Sigmoid colon (tissue), 6 donors: ENCODE measurements at regions not wholly inside any gene's neighbourhood (a gene's known extent, or its start where the extent isn't known, plus 50 kb on each side); places are given as distances from the start of the nearest gene placed in this dataset.
"Not testable (repeated sequence)": the region's sequence is repeated elsewhere in the genome, so short reads cannot be mapped to it uniquely, and the experiment has no call there.

ENCODE experiments used
- DNase-seq: peaks from one replicate; pipeline ENCODE4 v3.0.0-alpha.2; 2019
- H3K27ac ChIP-seq, 4 donors: fragments of 200-600 bp; sonication (generic); one replicate each; pipeline ENCODE4 v1.5.1; 2016 to 2019; ENCODE audit warnings: mild to moderate bottlenecking in 1 of 4
- H3K27me3 ChIP-seq, 3 donors: fragments of 200-600 bp; sonication (generic); one replicate each; pipeline ENCODE4 v1.5.1; 2019; ENCODE audit warnings: mild to moderate bottlenecking in 1 of 3
- H3K36me3 ChIP-seq, 4 donors: fragments of 200-600 bp; sonication (generic); one replicate each; pipeline ENCODE4 v1.5.1; 2016 to 2019
- H3K4me1 ChIP-seq, 4 donors: fragments of 200-600 bp; sonication (generic); one replicate each; pipeline ENCODE4 v1.5.1; 2017 to 2019
- H3K4me3 ChIP-seq, 4 donors: fragments of 200-600 bp; sonication (generic); one replicate each; pipeline ENCODE4 v1.5.1; 2017 to 2019; ENCODE audit warnings: mild to moderate bottlenecking in 2 of 4, moderate library complexity in 1 of 4
- H3K9me3 ChIP-seq, 4 donors: fragments of 200-600 bp in 3 of 4; sonication (generic) in 3 of 4; one replicate each; pipeline versions ENCODE4 v1.5.1 to v1.6.1; 2013 to 2019
- CTCF ChIP-seq, 4 experiments: fragments of 450-650 bp in 3 of 4; fragments of 200-600 bp in 1 of 4; IDR thresholded peaks; one replicate each; pipeline ENCODE4 v1.5.1; 2016 to 2019; ENCODE audit warnings: antibody characterized with exemption in 4 of 4, mild to moderate bottlenecking in 3 of 4, moderate library complexity in 2 of 4
- EP300 ChIP-seq, 4 donors: sonication (generic); formaldehyde crosslinking; IDR thresholded peaks; one replicate each; pipeline ENCODE4 v1.6.1; 2017; ENCODE audit warnings: antibody characterized with exemption in 4 of 4
- POLR2A ChIP-seq, 2 donors: fragments of 450-650 bp; IDR thresholded peaks; one replicate each; pipeline ENCODE4 v1.6.1; 2016; ENCODE audit warnings: antibody characterized with exemption in 2 of 2, mild to moderate bottlenecking in 2 of 2, moderate library complexity in 2 of 2
- POLR2AphosphoS5 ChIP-seq, 4 donors: sonication (generic); formaldehyde crosslinking; IDR thresholded peaks; one replicate each; pipeline ENCODE4 v1.6.1; 2017; ENCODE audit warnings: antibody characterized with exemption in 4 of 4
- WGBS, 2 donors: extraction: QIAGEN DNeasy Blood & Tissue Kit; methylation state at CpG; one replicate each; pipeline ENCODE4 v1.1.7; 2013; 5-methylcytosine and 5-hydroxymethylcytosine counted together
- intact Hi-C: fragments of 100-400 bp; cut with DNase I; formaldehyde crosslinking; loops from one replicate; pipeline ENCODE4 v1.15.1; 2023
- donor health status: healthy with polysubstance abuse.
- donor health status: healthy.

GRCh38 chr14:21902561-21903181 lies 229.1 kb upstream of the OR4E1 start:
- Histone ChIP-seq H3K27ac (peak overlapping the region in 3 of 4 donors; percentile 17 to 50 (median 28)), H3K4me3 (no peak overlapping the region), H3K4me1 (peaks cover 0 to 4% (median 0%) of the 10 kb centered on the region in 4 donors), H3K36me3 (no peaks in the 10 kb centered on the region), H3K9me3 (no peaks in the 10 kb centered on the region), H3K27me3 (no peaks in the 10 kb centered on the region)
- intact Hi-C loops, result no loop called here
- WGBS, 2 donors, result 47 to 75% methylated on average over 4 of the region's 4 CpGs
- TF ChIP-seq POLR2A (IDR thresholded peaks at IDR 0.05) (no peak), EP300 (IDR thresholded peaks at IDR 0.05) (no peak), POLR2AphosphoS5 (IDR thresholded peaks at IDR 0.05) (peak in 1 of 4 donors; percentile 47), CTCF (IDR thresholded peaks at IDR 0.05) (no peak)
- no peak for DNase-seq

GRCh38 chr14:21894898-21895194 lies 221.2 kb upstream of the OR4E1 start:
- H3K9me3 ChIP-seq, intact Hi-C loops, H3K4me1 ChIP-seq, H3K27me3 ChIP-seq, H3K36me3 ChIP-seq, H3K27ac ChIP-seq, DNase-seq, H3K4me3 ChIP-seq: not testable (repeated sequence)
- 63 to 82% methylated on average over 6 of the region's 6 CpGs for WGBS, 2 donors

GRCh38 chr14:21894003-21894897 lies 220.6 kb upstream of the OR4E1 start:
- no peak for DNase-seq
- no peaks in the 10 kb centered on the region for H3K27me3 ChIP-seq
- H3K9me3 ChIP-seq, result no peaks in the 10 kb centered on the region
- intact Hi-C loops, result no loop called here
- no peaks in the 10 kb centered on the region for H3K4me1 ChIP-seq
- no peak overlapping the region for H3K4me3 ChIP-seq
- no peaks in the 10 kb centered on the region for H3K36me3 ChIP-seq
- peak in 1 of 4 experiments; percentile 17 for TF ChIP-seq CTCF (IDR thresholded peaks at IDR 0.05)
- no peak for TF ChIP-seq POLR2AphosphoS5 (IDR thresholded peaks at IDR 0.05)
- no peak for TF ChIP-seq EP300 (IDR thresholded peaks at IDR 0.05)
- no peak for TF ChIP-seq POLR2A (IDR thresholded peaks at IDR 0.05)
- WGBS, 2 donors, result 46 to 49% methylated on average over 13 of the region's 13 CpGs
- H3K27ac ChIP-seq, result no peak overlapping the region

GRCh38 chr14:21891921-21892320 lies 218.3 kb upstream of the OR4E1 start:
- intact Hi-C loops, result no loop called here
- DNase-seq, result no peak
- Histone ChIP-seq H3K9me3 (no peaks in the 10 kb centered on the region), H3K36me3 (no peaks in the 10 kb centered on the region), H3K27ac (no peak overlapping the region), H3K27me3 (no peaks in the 10 kb centered on the region), H3K4me1 (no peaks in the 10 kb centered on the region), H3K4me3 (no peak overlapping the region)
- 91 to 92% methylated on average over 1 of the region's 1 CpG for WGBS, 2 donors
- no peak for TF ChIP-seq CTCF (IDR thresholded peaks at IDR 0.05)
- no peak for TF ChIP-seq EP300 (IDR thresholded peaks at IDR 0.05)
- no peak for TF ChIP-seq POLR2A (IDR thresholded peaks at IDR 0.05)
- TF ChIP-seq POLR2AphosphoS5 (IDR thresholded peaks at IDR 0.05), result no peak

DNA sequence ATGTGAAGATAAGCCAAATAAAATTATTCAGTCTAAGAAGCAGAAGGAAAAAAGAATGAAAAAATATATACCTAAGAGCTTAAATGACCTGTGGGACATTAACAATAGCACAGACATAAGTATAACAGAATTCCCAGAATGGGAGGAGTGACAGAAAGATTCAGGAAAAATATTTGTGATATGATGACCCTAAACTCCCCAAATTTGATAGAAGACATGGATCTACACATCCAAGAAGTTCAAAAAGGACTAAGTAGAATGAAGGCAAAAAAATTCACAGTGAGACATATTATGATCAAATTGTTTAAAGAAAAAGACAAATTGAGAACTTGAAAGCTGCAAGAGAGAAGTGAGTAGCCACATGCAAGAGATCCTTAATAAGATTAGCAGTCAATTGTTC lies 211.4 kb upstream of the OR4E1 start:
- Histone ChIP-seq H3K4me1 (no peaks in the 10 kb centered on the region), H3K36me3 (no peaks in the 10 kb centered on the region), H3K27ac (no peak overlapping the region), H3K4me3 (no peak overlapping the region), H3K9me3 (no peaks in the 10 kb centered on the region), H3K27me3 (no peaks in the 10 kb centered on the region)
- no peak for TF ChIP-seq POLR2A (IDR thresholded peaks at IDR 0.05)
- no peak for TF ChIP-seq EP300 (IDR thresholded peaks at IDR 0.05)
- TF ChIP-seq POLR2AphosphoS5 (IDR thresholded peaks at IDR 0.05), result no peak
- TF ChIP-seq CTCF (IDR thresholded peaks at IDR 0.05), result no peak
- no peak for DNase-seq
- intact Hi-C loops, result no loop called here
